Bronchial epithelial cell (primary cell): ENCODE measurements at regions not wholly inside any gene's neighbourhood (a gene's known extent, or its start where the extent isn't known, plus 50 kb on each side); places are given as distances from the start of the nearest gene placed in this dataset.
A peak's percentile ranks its signal among the peaks of the same experiment; 100 is the strongest.

Source experiments
- DNase-seq: peaks from one replicate; pipeline ENCODE4 v3.0.0-alpha.2; 2010; ENCODE audit warnings: low read depth
- FAIRE-seq: peaks from 2 replicates; lab custom pipeline; 2011; peaks lifted over from hg19 to GRCh38; lab: Jason Lieb, UNC
- H3K27me3 ChIP-seq: 2 replicates; pipeline ENCODE4 v1.5.1; 2011; ENCODE audit warnings: low read length; ENCODE audit not compliant: control insufficient read depth, insufficient read depth
- H3K36me3 ChIP-seq: 2 replicates; pipeline ENCODE4 v1.5.1; 2011; ENCODE audit warnings: low read length; ENCODE audit not compliant: control insufficient read depth, insufficient read depth
- H3K4me3 ChIP-seq: 2 replicates; pipeline ENCODE4 v1.5.1; 2011; ENCODE audit warnings: mild to moderate bottlenecking, low read depth, low read length, control low read depth
- TF ChIP-seq, protein P1 (sequence below): IDR thresholded peaks from 2 replicates; pipeline ENCODE4 v1.5.1; 2011; ENCODE audit warnings: mild to moderate bottlenecking, moderate library complexity, low read length, control low read depth, inconsistent platforms; ENCODE audit not compliant: insufficient read depth, severe bottlenecking

DNA sequence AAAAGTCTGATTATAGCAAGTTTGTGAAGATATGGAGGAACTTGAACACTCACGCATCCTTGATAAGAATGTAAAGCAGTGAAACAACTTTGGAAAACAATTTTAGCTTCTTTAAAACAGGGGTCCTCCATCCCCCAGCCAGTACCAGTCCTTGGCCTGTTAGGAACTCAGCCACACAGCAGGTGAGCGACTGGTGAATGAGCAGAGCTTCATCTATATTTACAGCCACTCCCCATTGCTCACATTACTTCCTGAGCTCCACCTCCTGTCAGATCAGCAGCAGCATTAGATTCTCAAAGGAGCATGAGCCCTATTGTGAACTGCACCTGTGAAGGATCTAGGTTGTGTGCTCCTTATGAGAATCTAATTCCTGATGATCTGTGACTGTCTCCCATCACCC is 530.3 kb upstream of the PRKX start:
- no peak overlapping the region for H3K4me3 ChIP-seq
- DNase-seq (no peak), FAIRE-seq (no peak)
- TF ChIP-seq, protein P1, sequence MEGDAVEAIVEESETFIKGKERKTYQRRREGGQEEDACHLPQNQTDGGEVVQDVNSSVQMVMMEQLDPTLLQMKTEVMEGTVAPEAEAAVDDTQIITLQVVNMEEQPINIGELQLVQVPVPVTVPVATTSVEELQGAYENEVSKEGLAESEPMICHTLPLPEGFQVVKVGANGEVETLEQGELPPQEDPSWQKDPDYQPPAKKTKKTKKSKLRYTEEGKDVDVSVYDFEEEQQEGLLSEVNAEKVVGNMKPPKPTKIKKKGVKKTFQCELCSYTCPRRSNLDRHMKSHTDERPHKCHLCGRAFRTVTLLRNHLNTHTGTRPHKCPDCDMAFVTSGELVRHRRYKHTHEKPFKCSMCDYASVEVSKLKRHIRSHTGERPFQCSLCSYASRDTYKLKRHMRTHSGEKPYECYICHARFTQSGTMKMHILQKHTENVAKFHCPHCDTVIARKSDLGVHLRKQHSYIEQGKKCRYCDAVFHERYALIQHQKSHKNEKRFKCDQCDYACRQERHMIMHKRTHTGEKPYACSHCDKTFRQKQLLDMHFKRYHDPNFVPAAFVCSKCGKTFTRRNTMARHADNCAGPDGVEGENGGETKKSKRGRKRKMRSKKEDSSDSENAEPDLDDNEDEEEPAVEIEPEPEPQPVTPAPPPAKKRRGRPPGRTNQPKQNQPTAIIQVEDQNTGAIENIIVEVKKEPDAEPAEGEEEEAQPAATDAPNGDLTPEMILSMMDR: no peak
- H3K27me3 ChIP-seq: no peaks in the 10 kb centered on the region
- H3K36me3 ChIP-seq: no peaks in the 10 kb centered on the region

DNA sequence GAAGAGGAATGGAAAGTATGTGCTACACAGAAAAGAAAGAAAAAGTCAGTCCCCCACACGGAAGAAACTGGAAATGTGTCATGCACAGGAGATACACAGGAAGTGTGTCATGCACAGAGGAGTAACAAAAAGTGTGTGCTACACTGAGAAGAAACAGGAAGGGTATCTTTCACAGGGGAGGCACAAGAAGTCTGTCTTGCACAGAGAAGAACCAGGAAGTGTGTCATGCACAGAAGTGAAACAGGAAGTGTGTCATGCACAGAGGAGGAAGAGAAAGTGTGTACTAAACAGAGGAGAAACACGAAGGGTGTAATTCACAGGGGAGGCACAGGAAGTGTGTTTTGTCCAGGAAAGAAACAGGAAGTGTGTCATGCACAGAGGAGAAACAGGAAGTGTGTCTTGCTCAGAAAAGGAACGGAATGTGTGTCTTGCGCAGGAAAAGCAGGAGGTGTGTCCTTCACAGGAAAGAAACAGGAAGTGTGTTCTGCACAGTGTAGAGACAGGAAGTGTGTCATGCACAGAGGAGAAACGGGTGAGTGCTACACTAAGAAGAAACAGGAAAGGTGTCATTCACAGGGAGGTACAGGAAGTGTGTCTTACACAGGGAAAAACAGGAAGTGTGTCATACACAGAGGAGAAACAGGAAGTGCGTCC is 527.2 kb upstream of the PRKX start:
- DNase-seq: no peak
- no peaks in the 10 kb centered on the region for H3K27me3 ChIP-seq
- FAIRE-seq: peak; percentile 28
- H3K36me3 ChIP-seq: no peaks in the 10 kb centered on the region
- TF ChIP-seq, protein P1: no peak
- no peak overlapping the region for H3K4me3 ChIP-seq

DNA sequence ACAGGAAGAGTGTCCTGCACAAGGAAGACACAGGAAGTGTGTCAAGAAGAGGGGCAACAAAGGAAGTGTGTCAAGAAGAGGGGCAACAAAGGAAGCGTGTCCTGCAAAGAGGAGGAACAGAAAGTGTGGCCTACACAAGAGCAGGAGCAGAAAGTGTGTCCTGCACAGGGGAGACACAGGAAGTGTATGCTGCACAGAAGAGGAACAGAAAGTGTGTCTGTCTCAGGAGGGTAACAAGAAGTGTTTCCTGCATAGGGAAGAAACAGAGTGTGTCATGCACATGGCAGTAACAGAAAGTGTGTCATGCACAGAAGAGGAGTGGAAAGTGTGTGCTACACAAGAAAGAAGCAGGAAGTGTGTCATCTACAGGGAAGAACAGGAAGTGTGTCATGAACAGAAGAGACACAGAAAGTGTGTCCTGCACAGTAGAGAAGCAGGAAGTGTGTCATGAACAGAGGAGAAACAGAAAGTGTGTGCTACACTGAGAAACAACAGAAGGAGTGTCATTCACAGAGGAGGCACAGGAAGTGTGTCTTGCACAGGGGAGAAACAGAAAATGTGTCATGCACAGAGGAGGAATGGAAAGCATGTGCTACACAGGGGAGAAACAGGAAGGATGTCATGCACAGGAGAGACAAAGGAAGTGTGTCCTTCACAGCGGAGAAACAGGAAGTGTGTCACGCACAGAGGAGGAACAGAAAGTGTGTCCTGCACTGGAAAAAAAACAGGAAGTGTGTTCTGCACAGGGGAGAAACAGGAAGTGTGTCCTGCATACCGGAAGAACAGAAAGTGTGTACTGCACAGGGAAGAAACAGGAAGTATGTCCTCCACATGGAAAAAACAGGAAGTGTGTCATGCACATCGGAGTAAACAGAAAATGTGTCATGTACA is 526.4 kb upstream of the PRKX start:
- TF ChIP-seq, protein P1: no peak
- DNase-seq (no peak), FAIRE-seq (peak; percentile 99)
- no peak overlapping the region for H3K4me3 ChIP-seq
- no peaks in the 10 kb centered on the region for H3K36me3 ChIP-seq
- H3K27me3 ChIP-seq: no peaks in the 10 kb centered on the region

DNA sequence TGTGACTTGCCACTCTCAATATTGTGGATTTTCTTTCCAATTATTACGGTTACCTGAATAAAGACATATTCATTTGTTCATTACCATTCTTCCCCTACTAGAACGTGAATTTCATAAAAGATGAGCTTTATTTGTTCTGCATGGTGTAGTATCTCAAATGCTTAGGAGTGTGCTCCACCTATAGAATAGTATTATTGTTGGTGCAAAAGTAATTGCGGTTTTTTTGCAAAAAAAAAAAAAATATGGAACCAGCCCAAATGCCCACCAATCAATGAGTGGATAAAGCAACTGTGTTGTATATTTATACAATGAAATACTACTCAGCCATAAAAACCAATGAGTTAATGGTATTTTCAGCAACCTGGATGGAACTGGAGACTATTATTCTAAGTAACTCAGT is 525.5 kb upstream of the PRKX start:
- H3K36me3 ChIP-seq: no peaks in the 10 kb centered on the region
- DNase-seq: no peak
- no peak for FAIRE-seq
- TF ChIP-seq, protein P1: no peak
- no peak overlapping the region for H3K4me3 ChIP-seq
- no peaks in the 10 kb centered on the region for H3K27me3 ChIP-seq

DNA sequence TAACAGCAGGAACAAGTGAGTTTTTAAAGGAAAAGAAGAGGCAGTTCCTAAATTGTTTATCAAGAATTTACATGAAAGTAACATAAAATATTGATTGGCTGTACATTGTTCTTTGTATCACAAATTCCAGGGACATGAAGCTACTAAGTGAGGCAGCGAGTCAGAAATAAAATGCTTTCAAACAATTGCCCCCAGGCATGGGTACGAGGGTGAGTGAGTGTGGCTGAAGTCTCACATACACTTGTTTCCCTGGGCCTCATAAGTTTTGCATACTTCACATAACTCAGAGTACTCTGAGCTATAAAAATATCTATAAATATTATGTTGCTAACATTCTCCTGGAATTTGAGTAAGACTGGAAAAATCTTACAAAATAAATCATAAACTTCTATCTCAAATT is 511.6 kb upstream of the PRKX start:
- no peaks in the 10 kb centered on the region for H3K27me3 ChIP-seq
- TF ChIP-seq, protein P1: no peak
- no peaks in the 10 kb centered on the region for H3K36me3 ChIP-seq
- no peak for FAIRE-seq
- DNase-seq: no peak
- H3K4me3 ChIP-seq: no peak overlapping the region
